IMR-90 (cell line): ENCODE measurements at regions not wholly inside any gene's neighbourhood (a gene's known extent, or its start where the extent isn't known, plus 50 kb on each side); places are given as distances from the start of the nearest gene placed in this dataset.

Source experiments
- ATAC-seq: fragments of 200-7000 bp; cut with Tn5 transposase; 2 replicates; pipeline ENCODE4 v1.9.1; 2020; ENCODE audit warnings: low read depth, mild to moderate bottlenecking, moderate library complexity
- BruUV-seq: library from RNA; stranded (reverse); fragments of 400-500 nt; replicated peaks from 2 replicates; lab custom pipeline; 2021; lab: Mats Ljungman, UMichigan
- CTCF ChIA-PET: fragments of 300-600 bp; formaldehyde crosslinking; extraction: SDS; loops from one replicate; lab custom pipeline; 2021; ENCODE audit warnings: antibody characterized with exemption; lab: Yijun Ruan, JAX
- POLR2A ChIA-PET: fragments of 300-600 bp; sonication (Branson Sonifier 250); formaldehyde crosslinking; loops from one replicate; lab custom pipeline; 2022; ENCODE audit warnings: antibody characterized with exemption; ENCODE audit not compliant: unreplicated experiment; lab: Charles Lee
- DNase-seq: peaks from one replicate; pipeline ENCODE4 v3.0.0; 2013
- H2AFZ ChIP-seq: replicated peaks from 2 replicates; pipeline ENCODE3; 2013; ENCODE audit warnings: low read length, mild to moderate bottlenecking; ENCODE audit not compliant: poor library complexity
- H2AK5ac ChIP-seq: 2 replicates; pipeline ENCODE4 v1.6.1; 2013; ENCODE audit warnings: low read depth, low read length, inconsistent platforms
- H2AK9ac ChIP-seq: replicated peaks from 2 replicates; pipeline ENCODE3; 2013; ENCODE audit warnings: mild to moderate bottlenecking, low read depth, low read length, moderate library complexity; ENCODE audit not compliant: poor library complexity
- H2BK120ac ChIP-seq: 2 replicates; pipeline ENCODE4 v1.6.1; 2013; ENCODE audit warnings: low read depth, low read length, inconsistent platforms
- H2BK15ac ChIP-seq: 3 replicates; pipeline ENCODE4 v1.6.1; 2013; ENCODE audit warnings: low read depth, low read length, inconsistent platforms
- H2BK20ac ChIP-seq: 2 replicates; pipeline ENCODE4 v1.6.1; 2013; ENCODE audit warnings: low read depth, mild to moderate bottlenecking, inconsistent platforms, low read length, moderate library complexity
- H2BK5ac ChIP-seq: 2 replicates; pipeline ENCODE4 v1.6.1; 2013; ENCODE audit warnings: mild to moderate bottlenecking, low read depth, low read length, inconsistent platforms; ENCODE audit not compliant: poor library complexity, severe bottlenecking
- H3K14ac ChIP-seq: replicated peaks from 2 replicates; pipeline ENCODE4 v1.6.1; 2013; ENCODE audit warnings: low read depth, low read length, inconsistent platforms
- H3K18ac ChIP-seq: 2 replicates; pipeline ENCODE4 v1.6.1; 2013; ENCODE audit warnings: low read depth, low read length, control low read depth
- H3K23ac ChIP-seq: 2 replicates; pipeline ENCODE4 v1.6.1; 2013; ENCODE audit warnings: low read depth, low read length, inconsistent platforms
- H3K27ac ChIP-seq: 2 replicates; pipeline ENCODE4 v1.5.1; 2013; ENCODE audit warnings: mild to moderate bottlenecking, control low read depth, low read length; ENCODE audit not compliant: insufficient read depth
- H3K27me3 ChIP-seq: 2 replicates; pipeline ENCODE4 v1.6.1; 2013; ENCODE audit warnings: low read length; ENCODE audit not compliant: control insufficient read depth, insufficient read depth
- H3K36me3 ChIP-seq: 2 replicates; pipeline ENCODE4 v1.6.1; 2013; ENCODE audit warnings: low read length, mixed read lengths; ENCODE audit not compliant: control insufficient read depth, insufficient read depth
- H3K4ac ChIP-seq: 2 replicates; pipeline ENCODE4 v1.6.1; 2013; ENCODE audit warnings: low read depth, low read length, inconsistent platforms
- H3K4me1 ChIP-seq: 2 replicates; pipeline ENCODE4 v1.6.1; 2013; ENCODE audit warnings: low read length, mixed read lengths; ENCODE audit not compliant: control insufficient read depth, insufficient read depth
- H3K4me2 ChIP-seq: 2 replicates; pipeline ENCODE4 v1.6.1; 2013; ENCODE audit warnings: low read depth, mild to moderate bottlenecking, control low read depth, low read length, moderate library complexity
- H3K4me3 ChIP-seq: 2 replicates; pipeline ENCODE4 v1.5.1; 2013; ENCODE audit warnings: low read depth, mild to moderate bottlenecking, control low read depth, low read length, moderate library complexity; ENCODE audit not compliant: insufficient read depth
- H3K56ac ChIP-seq: 2 replicates; pipeline ENCODE4 v1.6.1; 2013; ENCODE audit warnings: low read length, inconsistent platforms; ENCODE audit not compliant: insufficient read depth; ENCODE audit errors: extremely low read depth
- H3K79me1 ChIP-seq, 2 experiments: 2 replicates each; pipeline ENCODE4 v1.6.1; 2013; ENCODE audit warnings: low read length in 2 of 2, inconsistent platforms in 1 of 2, low read depth in 1 of 2
- H3K9ac ChIP-seq: 2 replicates; pipeline ENCODE4 v1.6.1; 2013; ENCODE audit warnings: low read depth, low read length, control low read depth
- H3K9me1 ChIP-seq: 2 replicates; pipeline ENCODE4 v1.6.1; 2013; ENCODE audit warnings: low read length, inconsistent platforms; ENCODE audit not compliant: insufficient read depth
- H3K9me3 ChIP-seq: 2 replicates; pipeline ENCODE4 v1.6.1; 2013; ENCODE audit warnings: low read length; ENCODE audit not compliant: control insufficient read depth, insufficient read depth
- H4K20me1 ChIP-seq: 2 replicates; pipeline ENCODE4 v1.6.1; 2013; ENCODE audit warnings: low read length, inconsistent platforms; ENCODE audit not compliant: insufficient read depth
- H4K5ac ChIP-seq: 2 replicates; pipeline ENCODE4 v1.6.1; 2013; ENCODE audit warnings: mild to moderate bottlenecking, low read depth, low read length, control low read depth
- H4K8ac ChIP-seq, 2 experiments: 2 replicates each; pipeline ENCODE4 v1.6.1; 2013; ENCODE audit warnings: low read depth in 2 of 2, low read length in 2 of 2, control low read depth in 1 of 2, inconsistent platforms in 1 of 2
- H4K91ac ChIP-seq: 2 replicates; pipeline ENCODE4 v1.6.1; 2013; ENCODE audit warnings: low read depth, low read length, inconsistent platforms; ENCODE audit not compliant: insufficient read depth
- MAZ ChIP-seq: IDR thresholded peaks from 2 replicates; pipeline ENCODE4 v1.6.1; 2012; ENCODE audit warnings: low read depth, mild to moderate bottlenecking, low read length, improper control_type of control experiment, moderate library complexity, borderline replicate concordance
- RAD21 ChIP-seq: IDR thresholded peaks from 2 replicates; pipeline ENCODE4 v1.6.1; 2012; ENCODE audit warnings: low read length, improper control_type of control experiment
- WGBS, 2 experiments: methylation state at CpG; one replicate each; pipeline versions ENCODE4 v1.1.5 to v1.1.7; 2013; ENCODE audit warnings: missing lambda C conversion rate in 2 of 2; ENCODE audit not compliant: insufficient read length in 1 of 2; ENCODE audit errors: extremely low coverage in 2 of 2; 5-methylcytosine and 5-hydroxymethylcytosine counted together
- dilution Hi-C: fragments of 300-500 bp; cut with HindIII; formaldehyde crosslinking; loops from one replicate; pipeline ENCODE4 v1.14.3; 2018; ENCODE audit warnings: low sequenced_read_pairs; ENCODE audit not compliant: unreplicated experiment
- in situ Hi-C: fragments of 300-500 bp; cut with MboI; formaldehyde crosslinking; loops from 3 replicates; pipeline ENCODE4 v1.14.3; 2019; ENCODE audit warnings: low sequenced_read_pairs, inconsistent platforms, mixed read lengths
- intact Hi-C: fragments of 100-400 bp; cut with micrococcal nuclease; formaldehyde crosslinking; loops from 2 replicates; pipeline ENCODE4 v1.10.0; 2022

DNA sequence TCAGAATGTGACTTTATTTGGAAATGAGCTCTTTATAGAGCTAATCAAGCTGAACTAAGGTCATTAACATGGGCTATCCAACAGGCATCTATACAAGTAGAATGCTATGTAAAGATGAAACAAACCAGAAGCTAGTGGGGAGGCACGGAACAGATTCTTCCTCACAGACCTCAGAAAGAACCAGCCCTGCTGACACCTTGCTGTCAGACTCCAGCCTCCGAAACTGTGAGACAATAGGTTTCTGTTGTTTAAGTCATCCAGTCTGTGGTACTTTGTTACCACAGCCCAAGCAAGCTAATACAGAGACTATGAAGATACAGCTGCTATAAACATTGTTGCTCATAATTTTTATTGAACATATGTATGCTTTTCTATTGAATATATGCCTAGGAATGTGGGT, 406.3 kb upstream of the CHRM3 start:
- no peak overlapping the region for H3K23ac ChIP-seq
- H4K20me1 ChIP-seq, result no peaks in the 10 kb centered on the region
- no peak overlapping the region for H3K14ac ChIP-seq
- no peak overlapping the region for H3K9ac ChIP-seq
- ChIA-PET CTCF (no interaction called here), POLR2A (no interaction called here)
- H2AK9ac ChIP-seq, result no peak overlapping the region
- H4K91ac ChIP-seq, result no peak overlapping the region
- in situ Hi-C loops, result no loop called here
- no peak overlapping the region for H4K5ac ChIP-seq
- no peak overlapping the region for H2BK120ac ChIP-seq
- peaks cover 3% of the 10 kb centered on the region for H3K9me3 ChIP-seq
- no TSS peak for BruUV-seq
- no peak overlapping the region for H3K27ac ChIP-seq
- no peak overlapping the region for H3K56ac ChIP-seq
- no peak overlapping the region for H2BK20ac ChIP-seq
- H2BK5ac ChIP-seq, result no peak overlapping the region
- H2AK5ac ChIP-seq, result no peak overlapping the region
- H3K79me1 ChIP-seq, result no peaks in the 10 kb centered on the region
- no peak overlapping the region for H2BK15ac ChIP-seq
- no peak overlapping the region for H3K4me3 ChIP-seq
- DNase-seq (no peak), ATAC-seq (no peak)
- H4K8ac ChIP-seq, result no peak overlapping the region
- dilution Hi-C loops, result no loop called here
- no peaks in the 10 kb centered on the region for H3K36me3 ChIP-seq
- H3K27me3 ChIP-seq, result no peaks in the 10 kb centered on the region
- TF ChIP-seq RAD21 (no peak), MAZ (no peak)
- H2AFZ ChIP-seq, result no peak overlapping the region
- H3K4me1 ChIP-seq, result no peaks in the 10 kb centered on the region
- H3K4ac ChIP-seq, result no peak overlapping the region
- H3K18ac ChIP-seq, result no peak overlapping the region
- intact Hi-C loops, result no loop called here
- no peak overlapping the region for H3K4me2 ChIP-seq
- WGBS, 2 experiments, result no CpG with 5 or more reads among the region's 2 CpGs
- H3K9me1 ChIP-seq, result no peaks in the 10 kb centered on the region
